HG03575 (cell line): ENCODE measurements at regions not wholly inside any gene's neighbourhood (a gene's known extent, or its start where the extent isn't known, plus 50 kb on each side); places are given as distances from the start of the nearest gene placed in this dataset.
"Not testable (repeated sequence)": the region's sequence is repeated elsewhere in the genome, so short reads cannot be mapped to it uniquely, and the experiment has no call there.

Experiments
- ATAC-seq: cut with Tn5 transposase; IDR thresholded peaks from one replicate; pipeline ENCODE4 v1.9.1; 2021; ENCODE audit not compliant: unreplicated experiment, insufficient number of reproducible peaks, low FRiP score; ENCODE audit errors: extremely low read depth

- ATAC-seq: no peak
These were observed 1458.0 kb downstream of the OLFM4 start for GRCh38 chr13:54486421-54487166.

GRCh38 chr13:54489359-54489758, 1460.7 kb downstream of the OLFM4 start:
- no peak for ATAC-seq

GRCh38 chr13:54492995-54493394, 1464.4 kb downstream of the OLFM4 start:
- ATAC-seq: no peak

GRCh38 chr13:54511366-54511765, 1482.8 kb downstream of the OLFM4 start:
- no peak for ATAC-seq

GRCh38 chr13:54513254-54513653, 1484.6 kb downstream of the OLFM4 start:
- ATAC-seq: no peak

- ATAC-seq: no peak
These were observed 1507.5 kb downstream of the OLFM4 start for GRCh38 chr13:54536112-54536511.

GRCh38 chr13:54563286-54563685, 1534.7 kb downstream of the OLFM4 start:
- no peak for ATAC-seq

GRCh38 chr13:54572037-54572436, 1543.4 kb downstream of the OLFM4 start:
- not testable (repeated sequence) for ATAC-seq

GRCh38 chr13:54573186-54573585, 1544.6 kb downstream of the OLFM4 start:
- ATAC-seq: no peak

GRCh38 chr13:54574791-54575190, 1546.2 kb downstream of the OLFM4 start:
- no peak for ATAC-seq

GRCh38 chr13:54591540-54591939, 1562.9 kb downstream of the OLFM4 start:
- no peak for ATAC-seq

GRCh38 chr13:54592201-54592600, 1563.6 kb downstream of the OLFM4 start:
- ATAC-seq: no peak

- ATAC-seq: no peak
These were observed 1564.9 kb downstream of the OLFM4 start for GRCh38 chr13:54593504-54593903.

- no peak for ATAC-seq
These were observed 1569.0 kb downstream of the OLFM4 start for GRCh38 chr13:54597540-54598088.

GRCh38 chr13:54599413-54599812, 1570.8 kb downstream of the OLFM4 start:
- no peak for ATAC-seq

- ATAC-seq: no peak
These were observed 1578.3 kb downstream of the OLFM4 start for GRCh38 chr13:54606944-54607343.

GRCh38 chr13:54607421-54607820, 1578.8 kb downstream of the OLFM4 start:
- no peak for ATAC-seq

GRCh38 chr13:54611390-54611789, 1582.8 kb downstream of the OLFM4 start:
- no peak for ATAC-seq

GRCh38 chr13:54614726-54615125, 1586.1 kb downstream of the OLFM4 start:
- no peak for ATAC-seq

- not testable (repeated sequence) for ATAC-seq
These were observed 1597.9 kb downstream of the OLFM4 start for GRCh38 chr13:54626504-54626903.
